GM18505 (cell line): ENCODE measurements at regions not wholly inside any gene's neighbourhood (a gene's known extent, or its start where the extent isn't known, plus 50 kb on each side); places are given as distances from the start of the nearest gene placed in this dataset.
"Not testable (repeated sequence)": the region's sequence is repeated elsewhere in the genome, so short reads cannot be mapped to it uniquely, and the experiment has no call there.

ENCODE experiments used
- ATAC-seq: cut with Tn5 transposase; IDR thresholded peaks from one replicate; pipeline ENCODE4 v1.9.1; 2021; ENCODE audit not compliant: unreplicated experiment
- POLR2A ChIP-seq: IDR thresholded peaks from 4 replicates; pipeline ENCODE4 v1.6.1; 2011; ENCODE audit warnings: borderline replicate concordance; ENCODE audit not compliant: insufficient read depth, insufficient read length; ENCODE audit errors: extremely low read depth

- TF ChIP-seq POLR2A: no peak
- no peak for ATAC-seq
Measured at GRCh38 chr5:67747096-67747495, 468.5 kb upstream of the PIK3R1 start.

DNA sequence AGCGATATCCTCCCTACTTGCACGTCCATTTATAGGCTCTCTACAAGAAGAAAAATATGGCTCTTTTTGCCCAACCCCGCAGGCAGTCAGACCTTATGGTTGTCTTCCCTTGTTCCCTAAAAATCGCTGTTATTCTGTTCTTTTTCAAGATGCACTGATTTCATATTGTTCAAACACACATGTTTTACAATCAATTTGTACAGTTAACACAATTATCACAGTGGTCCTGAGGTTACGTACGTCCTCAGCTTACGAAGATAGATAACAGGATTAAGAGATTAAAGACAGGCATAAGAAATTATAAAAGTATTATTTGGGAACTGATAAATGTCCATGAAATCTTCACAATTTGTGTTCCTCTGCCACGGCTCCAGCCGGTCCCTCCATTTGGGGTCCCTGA, 468.9 kb upstream of the PIK3R1 start:
- ATAC-seq: not testable (repeated sequence)

DNA sequence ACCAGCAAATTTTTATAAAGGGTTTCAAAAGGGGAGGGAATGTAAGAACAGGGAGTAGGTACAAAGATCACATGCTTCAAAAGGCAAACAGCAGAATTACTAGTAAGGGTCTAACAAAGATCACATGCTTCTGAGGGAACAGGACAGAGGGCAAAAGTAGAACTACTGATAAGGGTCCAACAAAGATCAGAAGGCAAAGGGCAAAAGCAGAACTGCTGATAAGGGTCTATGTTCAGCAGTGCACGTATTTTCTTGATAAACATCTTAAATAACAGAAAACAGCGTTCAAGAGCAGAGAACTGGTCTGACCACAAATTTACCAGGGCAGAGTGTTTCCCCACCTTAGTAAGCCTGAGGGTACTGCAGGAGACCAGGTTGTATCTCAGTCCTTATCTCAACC, 469.5 kb upstream of the PIK3R1 start:
- TF ChIP-seq POLR2A: no peak

DNA sequence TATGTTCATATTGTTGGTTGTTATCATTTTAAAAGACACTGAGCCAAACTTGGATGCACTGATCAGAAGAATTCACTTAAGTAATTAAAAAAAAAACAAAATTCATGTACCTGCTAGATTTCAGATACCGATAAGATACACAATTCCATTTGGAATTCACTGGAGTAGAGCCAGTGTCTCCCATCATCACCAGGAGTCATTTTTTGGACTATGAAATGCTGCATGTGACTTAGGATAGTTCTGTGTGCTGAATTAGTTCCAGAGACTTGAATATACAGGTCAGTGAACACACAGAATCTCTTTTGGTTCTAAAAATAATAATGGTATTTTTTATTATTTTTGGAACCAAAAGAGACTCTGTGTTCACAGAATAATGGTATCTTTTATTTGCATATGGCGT, 482.6 kb upstream of the PIK3R1 start:
- no peak for ATAC-seq
- TF ChIP-seq POLR2A: no peak

More for the DNA sequence above, 469.5 kb upstream of the PIK3R1 start:
- no peak for ATAC-seq

- TF ChIP-seq POLR2A: no peak
- no peak for ATAC-seq
Measured at GRCh38 chr5:67732471-67732870, 483.1 kb upstream of the PIK3R1 start.

- TF ChIP-seq POLR2A: no peak
- no peak for ATAC-seq
Measured at GRCh38 chr5:67731886-67732285, 483.7 kb upstream of the PIK3R1 start.

GRCh38 chr5:67730917-67731474, 484.6 kb upstream of the PIK3R1 start:
- no peak for TF ChIP-seq POLR2A
- ATAC-seq: no peak

DNA sequence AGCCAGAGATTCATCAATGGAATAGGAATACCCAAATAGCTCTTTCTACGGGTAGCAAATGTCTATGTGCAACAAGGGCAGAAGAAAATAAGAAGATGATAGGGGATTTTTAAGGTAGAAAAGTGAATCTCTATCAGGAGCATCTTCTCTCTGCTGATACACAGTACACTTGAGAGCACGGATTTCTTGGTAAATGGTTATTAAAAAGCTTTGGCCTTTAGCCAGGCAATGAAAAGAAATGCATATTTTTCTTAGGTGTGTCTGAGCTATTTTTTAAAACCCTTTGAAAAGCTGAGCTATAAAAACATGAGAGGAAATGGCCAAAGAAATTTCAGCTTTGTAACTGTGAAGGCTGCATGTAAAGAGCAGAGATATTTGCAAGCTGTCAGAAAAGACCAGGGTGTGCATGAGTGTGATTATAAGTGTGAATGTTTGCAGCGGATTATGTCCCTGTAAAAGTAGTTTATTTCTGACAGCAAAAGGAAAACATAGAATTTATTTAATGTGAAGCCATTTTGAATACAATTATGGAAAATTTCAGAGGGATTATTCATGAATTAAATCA, 487.1 kb upstream of the PIK3R1 start:
- no peak for TF ChIP-seq POLR2A
- ATAC-seq: no peak

DNA sequence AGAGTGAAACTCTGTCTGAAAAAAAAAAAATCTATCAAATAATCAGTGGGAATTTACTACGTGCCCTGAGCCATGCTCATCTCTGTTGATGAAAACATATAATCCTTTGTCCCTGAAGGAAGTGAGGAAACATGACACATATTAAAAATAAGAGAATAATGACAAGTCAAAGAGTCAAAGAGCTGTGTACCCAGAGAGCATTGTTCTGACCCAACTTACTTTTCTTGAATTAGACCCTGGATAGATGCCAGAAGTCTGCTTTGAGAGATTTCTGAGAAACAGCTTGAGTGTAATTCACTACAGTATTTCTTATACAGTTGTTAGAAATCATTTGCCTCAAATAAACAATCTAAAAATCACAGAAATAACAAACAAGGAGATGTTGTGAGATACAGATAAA, 490.0 kb upstream of the PIK3R1 start:
- ATAC-seq: no peak
- TF ChIP-seq POLR2A: no peak

GRCh38 chr5:67724412-67725135, 491.0 kb upstream of the PIK3R1 start:
- no peak for TF ChIP-seq POLR2A

DNA sequence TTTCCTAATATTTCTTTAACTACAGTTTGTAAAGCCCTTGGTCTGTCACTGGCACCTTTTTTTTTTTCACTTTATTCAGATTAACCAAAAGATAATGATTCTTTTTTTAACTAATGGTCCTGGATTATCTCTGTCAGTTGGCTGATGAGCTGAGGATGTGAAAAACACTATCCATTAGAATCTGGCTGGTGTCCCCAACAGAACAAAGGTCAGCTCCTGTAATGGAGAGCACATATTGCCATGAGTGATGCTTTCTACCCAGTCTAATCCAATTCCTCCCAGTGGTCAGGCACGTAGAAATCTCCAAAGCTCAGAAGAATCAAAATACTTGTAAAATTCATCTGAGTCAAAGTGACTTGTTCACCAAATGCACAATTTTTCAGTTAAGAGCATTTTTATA, 491.7 kb upstream of the PIK3R1 start:
- no peak for ATAC-seq
- no peak for TF ChIP-seq POLR2A

More at GRCh38 chr5:67724412-67725135, 491.0 kb upstream of the PIK3R1 start:
- ATAC-seq: no peak

DNA sequence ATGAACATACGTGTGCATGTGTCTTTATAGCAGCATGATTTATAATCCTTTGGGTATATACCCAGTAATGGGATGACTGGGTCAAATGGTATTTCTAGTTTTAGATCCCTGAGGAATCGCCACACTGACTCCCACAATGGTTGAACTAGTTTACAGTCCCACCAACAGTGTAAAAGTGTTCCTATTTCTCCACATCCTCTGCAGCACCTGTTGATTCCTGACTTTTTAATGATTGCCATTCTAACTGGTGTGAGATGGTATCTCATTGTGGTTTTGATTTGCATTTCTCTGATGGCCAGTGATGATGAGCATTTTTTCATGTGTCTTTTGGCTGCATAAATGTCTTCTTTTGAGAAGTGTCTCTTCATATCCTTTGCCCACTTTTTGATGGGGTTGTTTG, 493.0 kb upstream of the PIK3R1 start:
- ATAC-seq: not testable (repeated sequence)

GRCh38 chr5:67720162-67720772, 495.3 kb upstream of the PIK3R1 start:
- no peak for TF ChIP-seq POLR2A
- ATAC-seq: no peak

DNA sequence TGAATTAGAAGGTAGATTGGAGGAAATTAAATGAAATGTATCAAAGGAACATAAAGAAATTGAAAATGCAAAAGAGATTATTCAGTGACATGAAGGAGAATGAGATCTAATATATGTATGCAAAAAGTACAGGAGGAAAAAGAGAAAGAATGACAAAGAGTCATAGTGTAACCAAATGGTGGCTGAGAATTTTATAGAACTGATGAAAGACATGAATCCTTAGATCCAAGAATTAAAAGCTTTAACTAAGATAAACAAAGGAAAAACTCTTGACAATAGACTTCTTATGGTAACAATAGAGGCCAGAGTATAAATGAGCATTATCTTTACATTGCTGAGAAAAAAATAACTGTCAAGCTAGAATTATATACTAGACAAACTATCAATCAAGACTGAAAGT, 505.4 kb upstream of the CD180 start:
- no peak for ATAC-seq
- no peak for TF ChIP-seq POLR2A
